NCI-H748 (cell line): ENCODE measurements at regions not wholly inside any gene's neighbourhood (a gene's known extent, or its start where the extent isn't known, plus 50 kb on each side); places are given as distances from the start of the nearest gene placed in this dataset.
"Not testable (repeated sequence)": the region's sequence is repeated elsewhere in the genome, so short reads cannot be mapped to it uniquely, and the experiment has no call there.

Experiments
- DNase-seq: peaks from one replicate; lab custom pipeline; 2025; ENCODE audit not compliant: unreplicated experiment; lab: John Stamatoyannopoulos, UW

DNA sequence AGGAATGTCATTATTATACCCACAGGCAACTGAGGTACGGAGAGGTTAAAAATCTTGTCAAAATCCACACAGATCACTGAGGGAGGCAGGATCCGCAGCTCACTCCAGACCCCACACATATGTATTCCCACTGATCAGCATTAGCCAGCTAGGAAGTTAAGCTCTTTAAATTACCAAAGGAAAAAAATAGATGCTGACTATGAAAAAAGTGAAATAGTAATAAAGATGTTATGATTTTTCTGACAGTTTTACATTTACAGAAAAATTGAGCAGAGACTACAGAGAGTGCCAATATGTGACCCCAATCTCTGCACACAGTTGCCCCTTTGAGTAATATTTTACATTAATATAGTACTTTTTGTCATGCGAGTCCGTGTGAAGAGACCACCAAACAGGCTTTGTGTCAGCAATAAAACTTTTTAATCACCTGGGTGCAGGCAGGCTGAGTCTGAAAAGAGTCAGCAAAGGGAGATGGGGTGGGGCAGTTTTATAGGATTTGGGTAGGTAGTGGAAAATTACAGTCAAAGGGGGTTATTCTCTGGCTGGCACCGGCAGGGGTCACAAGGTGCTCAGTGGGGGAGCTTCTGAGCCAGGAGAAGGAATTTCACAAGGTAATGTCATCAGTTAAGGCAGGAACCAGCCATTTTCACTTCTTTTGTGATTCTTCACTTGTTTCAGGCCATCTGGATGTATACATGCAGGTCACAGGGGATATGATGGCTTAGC lies 61.9 kb upstream of the NAA35 start:
- DNase-seq: not testable (repeated sequence)

DNA sequence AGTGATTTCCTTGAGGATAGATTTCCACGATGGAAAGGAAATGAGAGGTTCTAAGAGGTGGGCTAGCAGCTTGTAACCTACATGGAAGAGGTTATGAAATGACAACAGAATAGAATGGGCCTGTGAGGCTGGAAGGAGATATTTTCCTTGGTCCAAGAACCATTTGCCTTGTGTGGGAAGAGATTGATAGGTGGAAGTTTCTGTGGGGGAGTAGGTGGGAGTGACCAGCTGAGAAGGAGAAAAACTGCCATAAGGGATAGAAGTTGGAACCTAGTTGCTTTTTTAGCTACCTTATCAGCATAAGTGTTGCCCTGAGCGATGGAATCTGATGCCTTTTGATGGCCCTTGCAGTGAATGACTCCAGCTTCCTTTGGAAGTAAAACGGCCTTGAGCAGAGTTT lies 60.4 kb upstream of the NAA35 start:
- not testable (repeated sequence) for DNase-seq

DNA sequence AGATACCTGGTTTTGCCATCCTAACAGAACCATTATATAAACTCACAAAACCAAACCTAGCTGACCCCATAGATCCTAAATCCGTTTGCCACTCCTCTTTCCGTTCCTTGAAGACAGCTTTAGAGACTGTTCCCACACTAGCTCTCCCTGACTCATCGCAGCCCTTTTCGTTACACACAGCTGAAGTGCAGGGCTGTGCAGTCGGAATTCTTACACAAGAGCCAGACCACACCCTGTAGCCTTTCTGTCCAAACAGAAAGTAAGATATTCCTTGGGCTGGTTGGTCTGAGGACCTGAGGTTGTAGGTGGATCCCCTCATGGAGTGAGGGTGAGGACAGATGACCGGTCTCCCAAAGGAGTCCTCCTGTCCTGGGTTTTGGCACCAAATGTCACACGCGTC lies 56.7 kb upstream of the NAA35 start:
- DNase-seq: no peak

DNA sequence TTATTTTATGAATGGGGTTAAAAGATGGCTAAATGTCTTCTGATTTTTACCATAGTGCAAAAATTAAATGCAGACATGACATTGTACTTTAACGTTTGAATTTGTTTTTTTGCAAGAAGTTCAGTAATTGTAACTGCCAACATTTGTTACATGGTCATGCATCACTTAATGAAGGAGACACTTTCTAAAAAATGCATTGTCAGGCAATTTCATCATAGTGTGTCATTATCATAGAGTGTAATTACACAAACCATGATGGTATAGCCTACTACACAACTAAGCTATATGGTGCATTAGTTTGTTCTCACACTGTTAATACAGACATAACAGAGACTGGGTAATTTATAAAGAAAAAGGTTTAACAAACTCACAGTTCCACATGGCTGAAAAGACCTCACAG lies 50.0 kb upstream of the NAA35 start:
- no peak for DNase-seq
